ENCODE measurements at regions not wholly inside any gene's neighbourhood (a gene's known extent, or its start where the extent isn't known, plus 50 kb on each side); places are given as distances from the start of the nearest gene placed in this dataset.

GRCh38 chr5:87164409-87164808, 103.3 kb upstream of the RASA1 start:
- Histone ChIP-seq H3K9ac (ENCODE audit: low read length) (no peak overlapping the region), H3K9me2 (ENCODE audit: insufficient read depth, low read length) (no peaks in the 10 kb centered on the region), H3K27ac (ENCODE audit: low read length) (no peak overlapping the region), H3K79me2 (replicated peaks; ENCODE audit: insufficient read depth, low read length) (no peaks in the 10 kb centered on the region), H3K27me3 (ENCODE audit: insufficient read depth, low read depth, low read length) (no peaks in the 10 kb centered on the region), H3K4me2 (ENCODE audit: low read length) (no peak overlapping the region), H3K36me3 (ENCODE audit: insufficient read depth, low read length) (no peaks in the 10 kb centered on the region), H3F3A (ENCODE audit: insufficient read depth, low read length, poor library complexity, severe bottlenecking) (no peaks in the 10 kb centered on the region), H2AFZ (ENCODE audit: low read depth, low read length) (no peak overlapping the region), H3K4me3 (ENCODE audit: low read length) (no peak overlapping the region), H3K9me3 (ENCODE audit: low read length) (no peaks in the 10 kb centered on the region), H4K20me1 (ENCODE audit: insufficient read depth) (no peaks in the 10 kb centered on the region)
- TF ChIP-seq POLR2AphosphoS5 (IDR thresholded peaks at IDR 0.05) (no peak), EP300 (conservative IDR thresholded peaks at IDR 0.05; ENCODE audit: poor library complexity, severe bottlenecking) (no peak), MXI1 (conservative IDR thresholded peaks at IDR 0.05; ENCODE audit: poor library complexity, severe bottlenecking) (no peak)

- no peaks in the 10 kb centered on the region for H3K9me3 ChIP-seq (ENCODE audit: low read length)
- H3K9me2 ChIP-seq (ENCODE audit: insufficient read depth, low read length), result no peaks in the 10 kb centered on the region
- TF ChIP-seq EP300 (conservative IDR thresholded peaks at IDR 0.05; ENCODE audit: poor library complexity, severe bottlenecking) (no peak), MXI1 (conservative IDR thresholded peaks at IDR 0.05; ENCODE audit: poor library complexity, severe bottlenecking) (no peak), TAF1 (IDR thresholded peaks at IDR 0.05; ENCODE audit: low read depth) (no peak), SMC3 (conservative IDR thresholded peaks at IDR 0.05; ENCODE audit: poor library complexity) (no peak), EZH2 (IDR thresholded peaks at IDR 0.05; ENCODE audit: borderline replicate concordance, insufficient read depth, low read length, poor library complexity, severe bottlenecking) (no peak), RAD21 (conservative IDR thresholded peaks at IDR 0.05) (no peak), REST (IDR thresholded peaks at IDR 0.05; ENCODE audit: borderline replicate concordance) (no peak), POLR2AphosphoS5 (IDR thresholded peaks at IDR 0.05) (no peak)
- TF ChIP-seq, protein P1, sequence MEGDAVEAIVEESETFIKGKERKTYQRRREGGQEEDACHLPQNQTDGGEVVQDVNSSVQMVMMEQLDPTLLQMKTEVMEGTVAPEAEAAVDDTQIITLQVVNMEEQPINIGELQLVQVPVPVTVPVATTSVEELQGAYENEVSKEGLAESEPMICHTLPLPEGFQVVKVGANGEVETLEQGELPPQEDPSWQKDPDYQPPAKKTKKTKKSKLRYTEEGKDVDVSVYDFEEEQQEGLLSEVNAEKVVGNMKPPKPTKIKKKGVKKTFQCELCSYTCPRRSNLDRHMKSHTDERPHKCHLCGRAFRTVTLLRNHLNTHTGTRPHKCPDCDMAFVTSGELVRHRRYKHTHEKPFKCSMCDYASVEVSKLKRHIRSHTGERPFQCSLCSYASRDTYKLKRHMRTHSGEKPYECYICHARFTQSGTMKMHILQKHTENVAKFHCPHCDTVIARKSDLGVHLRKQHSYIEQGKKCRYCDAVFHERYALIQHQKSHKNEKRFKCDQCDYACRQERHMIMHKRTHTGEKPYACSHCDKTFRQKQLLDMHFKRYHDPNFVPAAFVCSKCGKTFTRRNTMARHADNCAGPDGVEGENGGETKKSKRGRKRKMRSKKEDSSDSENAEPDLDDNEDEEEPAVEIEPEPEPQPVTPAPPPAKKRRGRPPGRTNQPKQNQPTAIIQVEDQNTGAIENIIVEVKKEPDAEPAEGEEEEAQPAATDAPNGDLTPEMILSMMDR (IDR thresholded peaks at IDR 0.05; ENCODE audit: poor library complexity, severe bottlenecking), result no peak
- no peaks in the 10 kb centered on the region for H3K36me3 ChIP-seq (ENCODE audit: insufficient read depth, low read length)
- H3K27me3 ChIP-seq (ENCODE audit: insufficient read depth, low read depth, low read length), result no peaks in the 10 kb centered on the region
- no peak overlapping the region for H2AFZ ChIP-seq (ENCODE audit: low read depth, low read length)
- H3K79me2 ChIP-seq (replicated peaks; ENCODE audit: insufficient read depth, low read length), result no peaks in the 10 kb centered on the region
- no peak overlapping the region for H3K4me2 ChIP-seq (ENCODE audit: low read length)
- H3K4me3 ChIP-seq (ENCODE audit: low read length), result no peak overlapping the region
- no peaks in the 10 kb centered on the region for H4K20me1 ChIP-seq (ENCODE audit: insufficient read depth)
- no peaks in the 10 kb centered on the region for H3F3A ChIP-seq (ENCODE audit: insufficient read depth, low read length, poor library complexity, severe bottlenecking)
- H3K27ac ChIP-seq (ENCODE audit: low read length), result no peak overlapping the region
- H3K9ac ChIP-seq (ENCODE audit: low read length), result no peak overlapping the region
Observed at GRCh38 chr5:87169300-87169991, 98.2 kb upstream of the RASA1 start.

Measured in neural cell (in vitro differentiated cells).